Breast epithelium (tissue), 3 donors: ENCODE measurements at regions not wholly inside any gene's neighbourhood (a gene's known extent, or its start where the extent isn't known, plus 50 kb on each side); places are given as distances from the start of the nearest gene placed in this dataset.

Experiments used
- CTCF ChIP-seq, 3 donors: fragments of 450-650 bp; IDR thresholded peaks; one replicate each; pipeline ENCODE4 v1.5.1; 2016 to 2017; ENCODE audit warnings: antibody characterized with exemption in 3 of 3, mild to moderate bottlenecking in 3 of 3, moderate library complexity in 3 of 3
- POLR2A ChIP-seq: fragments of 450-650 bp; IDR thresholded peaks from one replicate; pipeline ENCODE4 v1.6.1; 2016; ENCODE audit warnings: antibody characterized with exemption, mild to moderate bottlenecking, moderate library complexity

DNA sequence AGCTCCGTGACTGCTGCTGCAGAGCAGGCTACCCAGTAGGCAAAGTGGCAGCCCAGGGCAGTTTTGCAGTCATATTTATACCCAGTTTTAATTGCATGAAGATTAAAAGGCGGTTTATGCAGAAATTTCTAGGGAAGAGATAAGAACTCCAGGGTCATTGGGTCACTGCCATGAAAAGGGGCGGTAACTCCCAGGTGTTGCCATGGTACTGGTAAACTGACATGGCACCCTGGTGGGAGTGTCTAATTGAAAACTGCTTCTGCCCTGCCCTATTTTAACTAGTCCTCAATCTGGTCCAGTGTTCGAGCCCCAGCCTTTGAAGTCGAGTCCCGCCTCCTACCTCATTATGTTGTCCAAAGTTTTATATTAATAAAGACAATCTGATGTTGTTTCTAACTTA, 75.0 kb upstream of the FUCA2 start:
- TF ChIP-seq CTCF (IDR thresholded peaks at IDR 0.05) (no peak), POLR2A (no peak)
